ENCODE measurements at regions not wholly inside any gene's neighbourhood (a gene's known extent, or its start where the extent isn't known, plus 50 kb on each side); places are given as distances from the start of the nearest gene placed in this dataset.

GRCh38 chr2:118351796-118352195 lies 263.5 kb downstream of the INSIG2 start:
- no peak for TF ChIP-seq CTCF (IDR thresholded peaks at IDR 0.05; ENCODE audit: low read length, missing control alignments)
- no peak for DNase-seq (ENCODE audit: low read depth)

GRCh38 chr2:118350621-118351020 lies 262.4 kb downstream of the INSIG2 start:
- TF ChIP-seq CTCF (IDR thresholded peaks at IDR 0.05; ENCODE audit: low read length, missing control alignments) = no peak
- no peak overlapping the region for H3K4me3 ChIP-seq (replicated peaks; ENCODE audit: low read depth, low read length)
- no peak for DNase-seq (ENCODE audit: low read depth)

More at GRCh38 chr2:118351796-118352195, 263.5 kb downstream of the INSIG2 start:
- no peak overlapping the region for H3K4me3 ChIP-seq (replicated peaks; ENCODE audit: low read depth, low read length)

GRCh38 chr2:118349365-118349764 lies 261.1 kb downstream of the INSIG2 start:
- DNase-seq (ENCODE audit: low read depth) = no peak
- no peak for TF ChIP-seq CTCF (IDR thresholded peaks at IDR 0.05; ENCODE audit: low read length, missing control alignments)
- no peak overlapping the region for H3K4me3 ChIP-seq (replicated peaks; ENCODE audit: low read depth, low read length)

GRCh38 chr2:118348380-118349034 lies 260.2 kb downstream of the INSIG2 start:
- DNase-seq (ENCODE audit: low read depth) = no peak
- H3K4me3 ChIP-seq (replicated peaks; ENCODE audit: low read depth, low read length) = no peak overlapping the region
- no peak for TF ChIP-seq CTCF (IDR thresholded peaks at IDR 0.05; ENCODE audit: low read length, missing control alignments)

GRCh38 chr2:118345465-118345864 lies 257.2 kb downstream of the INSIG2 start:
- TF ChIP-seq CTCF (IDR thresholded peaks at IDR 0.05; ENCODE audit: low read length, missing control alignments) = no peak
- DNase-seq (ENCODE audit: low read depth) = no peak
- no peak overlapping the region for H3K4me3 ChIP-seq (replicated peaks; ENCODE audit: low read depth, low read length)

- no peak for TF ChIP-seq CTCF (IDR thresholded peaks at IDR 0.05; ENCODE audit: low read length, missing control alignments)
- no peak for DNase-seq (ENCODE audit: low read depth)
- no peak overlapping the region for H3K4me3 ChIP-seq (replicated peaks; ENCODE audit: low read depth, low read length)
These were observed 251.8 kb downstream of the INSIG2 start for GRCh38 chr2:118340103-118340502.

GRCh38 chr2:118339386-118339785 lies 251.1 kb downstream of the INSIG2 start:
- H3K4me3 ChIP-seq (replicated peaks; ENCODE audit: low read depth, low read length) = no peak overlapping the region
- DNase-seq (ENCODE audit: low read depth) = no peak
- TF ChIP-seq CTCF (IDR thresholded peaks at IDR 0.05; ENCODE audit: low read length, missing control alignments) = no peak

All from fibroblast of pulmonary artery (primary cell).